ENCODE measurements at regions not wholly inside any gene's neighbourhood (a gene's known extent, or its start where the extent isn't known, plus 50 kb on each side); places are given as distances from the start of the nearest gene placed in this dataset.
A peak's percentile ranks its signal among the peaks of the same experiment; 100 is the strongest.
"Not testable (repeated sequence)": the region's sequence is repeated elsewhere in the genome, so short reads cannot be mapped to it uniquely, and the experiment has no call there.

DNA sequence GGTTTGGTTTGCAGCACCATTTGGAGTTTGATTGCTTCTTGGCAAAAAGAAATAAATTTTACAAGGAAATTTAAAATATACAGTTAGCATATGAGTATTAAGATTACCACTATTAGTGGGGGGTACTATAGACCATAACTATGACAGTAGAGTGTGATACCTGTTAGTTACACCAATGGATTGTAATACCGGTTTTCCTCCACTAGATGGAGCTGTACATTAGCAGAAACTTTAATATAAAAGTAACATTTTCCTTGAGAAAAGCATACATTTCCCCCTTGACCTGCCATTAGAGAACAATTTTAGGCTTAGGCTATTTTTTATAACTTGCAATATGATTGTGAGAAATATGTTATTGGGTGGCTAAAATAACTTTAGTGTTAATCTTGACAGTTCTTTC is 163.9 kb upstream of the TGIF2LX start:
- not testable (repeated sequence) for DNase-seq (ENCODE audit: extremely low read depth, insufficient read length); H3K27me3 ChIP-seq (replicated peaks; ENCODE audit: control insufficient read depth, insufficient read depth, low read length); H3K4me3 ChIP-seq (replicated peaks; ENCODE audit: low read depth, low read length); H3K36me3 ChIP-seq (ENCODE audit: control insufficient read depth, insufficient read depth, low read length)
- TF ChIP-seq, protein P1, sequence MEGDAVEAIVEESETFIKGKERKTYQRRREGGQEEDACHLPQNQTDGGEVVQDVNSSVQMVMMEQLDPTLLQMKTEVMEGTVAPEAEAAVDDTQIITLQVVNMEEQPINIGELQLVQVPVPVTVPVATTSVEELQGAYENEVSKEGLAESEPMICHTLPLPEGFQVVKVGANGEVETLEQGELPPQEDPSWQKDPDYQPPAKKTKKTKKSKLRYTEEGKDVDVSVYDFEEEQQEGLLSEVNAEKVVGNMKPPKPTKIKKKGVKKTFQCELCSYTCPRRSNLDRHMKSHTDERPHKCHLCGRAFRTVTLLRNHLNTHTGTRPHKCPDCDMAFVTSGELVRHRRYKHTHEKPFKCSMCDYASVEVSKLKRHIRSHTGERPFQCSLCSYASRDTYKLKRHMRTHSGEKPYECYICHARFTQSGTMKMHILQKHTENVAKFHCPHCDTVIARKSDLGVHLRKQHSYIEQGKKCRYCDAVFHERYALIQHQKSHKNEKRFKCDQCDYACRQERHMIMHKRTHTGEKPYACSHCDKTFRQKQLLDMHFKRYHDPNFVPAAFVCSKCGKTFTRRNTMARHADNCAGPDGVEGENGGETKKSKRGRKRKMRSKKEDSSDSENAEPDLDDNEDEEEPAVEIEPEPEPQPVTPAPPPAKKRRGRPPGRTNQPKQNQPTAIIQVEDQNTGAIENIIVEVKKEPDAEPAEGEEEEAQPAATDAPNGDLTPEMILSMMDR (IDR thresholded peaks at IDR 0.05; ENCODE audit: insufficient read depth, low read length, poor library complexity, severe bottlenecking): peak; percentile 46

DNA sequence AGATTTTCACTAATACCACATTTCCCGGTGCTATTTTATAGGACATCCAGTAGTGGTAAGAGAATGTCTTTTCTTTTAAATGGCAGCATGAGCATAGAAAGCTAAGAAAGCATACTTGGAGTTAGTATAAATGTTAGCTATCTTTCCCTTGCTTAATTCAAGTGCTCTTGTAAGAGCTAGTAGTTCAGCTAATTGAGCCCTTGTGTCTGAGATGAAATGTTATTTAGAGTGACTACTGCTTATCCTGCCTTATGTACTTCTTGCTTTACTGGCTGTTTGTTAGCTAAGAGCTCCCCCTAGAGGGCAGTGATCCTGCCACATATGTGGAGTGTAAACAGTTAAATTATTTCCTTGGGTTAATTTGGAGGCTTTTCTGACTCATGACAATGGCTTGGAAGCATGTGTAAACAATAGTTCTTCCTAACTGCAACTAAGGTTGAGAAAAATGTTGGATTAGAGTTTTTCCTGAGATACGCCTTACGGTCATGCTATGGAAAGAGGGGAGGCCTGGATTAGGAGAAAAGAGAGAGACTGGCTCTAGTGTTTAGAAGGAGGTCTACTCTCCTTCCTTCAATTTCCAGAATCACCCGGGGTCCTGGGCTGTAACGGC is 162.5 kb upstream of the TGIF2LX start:
- not testable (repeated sequence) for H3K4me3 ChIP-seq (replicated peaks; ENCODE audit: low read depth, low read length); DNase-seq (ENCODE audit: extremely low read depth, insufficient read length); H3K27me3 ChIP-seq (replicated peaks; ENCODE audit: control insufficient read depth, insufficient read depth, low read length); H3K36me3 ChIP-seq (ENCODE audit: control insufficient read depth, insufficient read depth, low read length)

DNA sequence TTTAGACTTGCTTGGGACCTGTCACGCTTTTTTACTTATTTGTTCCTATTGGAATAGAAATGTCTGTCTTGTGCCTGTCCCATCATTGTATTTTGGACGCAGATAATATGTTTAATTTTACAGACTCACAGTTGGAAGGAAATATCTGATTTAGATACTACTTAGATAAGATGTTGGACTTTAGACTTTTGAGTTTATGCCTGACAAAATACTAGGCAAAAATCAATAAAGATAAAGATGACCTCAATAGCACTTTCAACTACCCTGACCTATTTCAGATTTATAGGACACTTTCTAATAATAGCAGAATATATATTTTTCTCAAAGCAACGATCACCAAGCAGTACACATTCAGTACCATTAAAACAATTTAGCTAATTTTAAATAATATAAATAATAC is 150.1 kb upstream of the TGIF2LX start:
- H3K4me3 ChIP-seq (replicated peaks; ENCODE audit: low read depth, low read length); H3K36me3 ChIP-seq (ENCODE audit: control insufficient read depth, insufficient read depth, low read length); DNase-seq (ENCODE audit: extremely low read depth, insufficient read length); H3K27me3 ChIP-seq (replicated peaks; ENCODE audit: control insufficient read depth, insufficient read depth, low read length): not testable (repeated sequence)

DNA sequence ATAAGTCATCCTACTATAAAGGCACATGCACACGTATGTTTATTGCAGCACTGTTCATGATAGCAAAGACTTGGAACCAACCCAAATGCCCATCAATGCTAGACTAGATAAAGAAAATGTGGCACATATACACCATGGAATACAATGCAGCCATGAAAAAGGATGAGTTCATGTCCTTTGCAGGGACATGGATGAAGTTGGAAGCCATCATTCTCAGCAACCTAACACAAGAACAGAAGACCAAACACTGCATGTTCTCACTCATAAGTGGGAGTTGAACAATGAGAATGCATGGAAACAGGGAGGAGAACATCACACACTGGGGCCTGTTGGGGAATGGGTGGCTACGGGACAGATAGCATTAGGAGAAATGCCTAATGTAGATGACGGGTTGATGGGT is 110.3 kb upstream of the TGIF2LX start:
- H3K36me3 ChIP-seq (ENCODE audit: control insufficient read depth, insufficient read depth, low read length); DNase-seq (ENCODE audit: extremely low read depth, insufficient read length); H3K4me3 ChIP-seq (replicated peaks; ENCODE audit: low read depth, low read length); H3K27me3 ChIP-seq (replicated peaks; ENCODE audit: control insufficient read depth, insufficient read depth, low read length): not testable (repeated sequence)

DNA sequence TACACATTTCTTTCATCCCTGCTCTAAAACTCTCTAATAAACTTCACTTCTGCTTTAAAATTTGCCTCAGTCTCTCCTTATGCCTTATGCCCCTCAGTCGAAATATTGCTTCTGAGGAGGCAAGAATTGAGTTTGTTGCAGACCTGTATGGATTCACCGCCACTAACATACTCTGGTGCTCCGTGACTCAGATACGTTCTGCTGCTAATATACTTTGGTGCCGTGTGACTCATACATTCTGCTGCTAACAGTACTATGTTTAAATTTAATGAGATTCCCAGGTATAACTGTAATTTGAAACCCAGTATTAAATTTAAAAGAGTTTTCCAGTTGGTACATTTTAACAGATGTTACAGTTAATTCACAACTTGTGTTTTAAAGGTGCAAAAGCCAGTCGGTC is 82.0 kb upstream of the TGIF2LX start:
- not testable (repeated sequence) for H3K27me3 ChIP-seq (replicated peaks; ENCODE audit: control insufficient read depth, insufficient read depth, low read length); H3K36me3 ChIP-seq (ENCODE audit: control insufficient read depth, insufficient read depth, low read length); H3K4me3 ChIP-seq (replicated peaks; ENCODE audit: low read depth, low read length); DNase-seq (ENCODE audit: extremely low read depth, insufficient read length)

DNA sequence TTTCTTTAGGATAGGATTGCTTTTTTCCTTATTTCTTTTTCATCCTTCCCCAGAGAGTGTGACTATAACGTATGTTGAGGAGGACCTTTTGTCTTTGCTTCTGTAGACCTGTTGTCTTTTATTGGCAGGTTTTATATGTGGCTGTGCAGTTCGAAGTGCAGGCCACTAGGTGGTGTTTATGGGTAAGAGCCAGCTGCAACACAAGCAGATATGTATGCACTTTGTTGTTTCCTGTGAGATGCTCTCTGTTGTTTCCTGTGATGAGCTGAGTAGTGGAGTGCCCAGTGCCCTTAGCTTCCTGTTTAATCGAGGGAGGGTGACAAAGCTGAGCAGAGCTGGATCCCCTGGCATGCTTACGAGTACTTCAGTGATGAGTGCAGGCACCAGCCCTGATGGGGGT is 50.0 kb upstream of the TGIF2LX start:
- not testable (repeated sequence) for H3K27me3 ChIP-seq (replicated peaks; ENCODE audit: control insufficient read depth, insufficient read depth, low read length); H3K4me3 ChIP-seq (replicated peaks; ENCODE audit: low read depth, low read length); DNase-seq (ENCODE audit: extremely low read depth, insufficient read length); H3K36me3 ChIP-seq (ENCODE audit: control insufficient read depth, insufficient read depth, low read length)

Data from GM06990 (cell line).